Endothelial cell of hepatic sinusoid (primary cell): ENCODE measurements at regions not wholly inside any gene's neighbourhood (a gene's known extent, or its start where the extent isn't known, plus 50 kb on each side); places are given as distances from the start of the nearest gene placed in this dataset.

Source experiments
- in situ Hi-C: cut with HindIII; loops from 2 replicates; pipeline ENCODE4 v1.10.0; 2017; ENCODE audit warnings: low sequenced_read_pairs

GRCh38 chr16:54490112-54490488 is 203.5 kb upstream of the IRX3 start:
- in situ Hi-C loops, result no loop called here

- in situ Hi-C loops, result no loop called here
These were observed 202.9 kb upstream of the IRX3 start for GRCh38 chr16:54489225-54490111.

GRCh38 chr16:54488729-54489128 is 202.1 kb upstream of the IRX3 start:
- in situ Hi-C loops, result no loop called here

GRCh38 chr16:54487933-54488332 is 201.3 kb upstream of the IRX3 start:
- in situ Hi-C loops, result no loop called here

GRCh38 chr16:54484700-54485099 is 198.1 kb upstream of the IRX3 start:
- in situ Hi-C loops, result no loop called here

GRCh38 chr16:54482892-54483574 is 196.4 kb upstream of the IRX3 start:
- in situ Hi-C loops, result no loop called here

- in situ Hi-C loops, result no loop called here
These were observed 193.8 kb upstream of the IRX3 start for GRCh38 chr16:54480429-54480828.

GRCh38 chr16:54479546-54479945 is 193.0 kb upstream of the IRX3 start:
- in situ Hi-C loops, result no loop called here

- in situ Hi-C loops, result no loop called here
These were observed 191.1 kb upstream of the IRX3 start for GRCh38 chr16:54477714-54478113.

GRCh38 chr16:54475019-54475601 is 188.5 kb upstream of the IRX3 start:
- in situ Hi-C loops, result no loop called here

GRCh38 chr16:54473226-54473993 is 186.8 kb upstream of the IRX3 start:
- in situ Hi-C loops, result no loop called here

- in situ Hi-C loops, result no loop called here
These were observed 180.8 kb upstream of the IRX3 start for GRCh38 chr16:54467398-54467797.

- in situ Hi-C loops, result no loop called here
These were observed 179.6 kb upstream of the IRX3 start for GRCh38 chr16:54466233-54466632.

- in situ Hi-C loops, result no loop called here
These were observed 178.5 kb upstream of the IRX3 start for GRCh38 chr16:54465063-54465462.

- in situ Hi-C loops, result no loop called here
These were observed 176.2 kb upstream of the IRX3 start for GRCh38 chr16:54462771-54463170.

GRCh38 chr16:54462151-54462651 is 175.6 kb upstream of the IRX3 start:
- in situ Hi-C loops, result no loop called here

- in situ Hi-C loops, result no loop called here
These were observed 173.8 kb upstream of the IRX3 start for GRCh38 chr16:54460263-54460860.

GRCh38 chr16:54459509-54460262 is 173.1 kb upstream of the IRX3 start:
- in situ Hi-C loops, result no loop called here

GRCh38 chr16:54458923-54459322 is 172.3 kb upstream of the IRX3 start:
- in situ Hi-C loops, result no loop called here

- in situ Hi-C loops, result no loop called here
These were observed 169.7 kb upstream of the IRX3 start for GRCh38 chr16:54456291-54456690.
